Kidney capillary endothelial cell (primary cell): ENCODE measurements at regions not wholly inside any gene's neighbourhood (a gene's known extent, or its start where the extent isn't known, plus 50 kb on each side); places are given as distances from the start of the nearest gene placed in this dataset.
"Not testable (repeated sequence)": the region's sequence is repeated elsewhere in the genome, so short reads cannot be mapped to it uniquely, and the experiment has no call there.

Experiments used
- DNase-seq: peaks from one replicate; pipeline ENCODE4 v3.0.0-alpha.2; 2018; ENCODE audit warnings: low spot score

GRCh38 chr14:62521309-62521708, 523.9 kb downstream of the KCNH5 start:
- not testable (repeated sequence) for DNase-seq

- DNase-seq: no peak
Observed at GRCh38 chr14:62528296-62528695, 517.0 kb downstream of the KCNH5 start.

GRCh38 chr14:62532181-62532580, 513.1 kb downstream of the KCNH5 start:
- no peak for DNase-seq

GRCh38 chr14:62546862-62547474, 498.3 kb downstream of the KCNH5 start:
- no peak for DNase-seq

GRCh38 chr14:62557416-62557815, 487.8 kb downstream of the KCNH5 start:
- no peak for DNase-seq

GRCh38 chr14:62558451-62558850, 486.8 kb downstream of the KCNH5 start:
- DNase-seq: no peak

- DNase-seq: no peak
Observed at GRCh38 chr14:62585247-62585646, 460.0 kb downstream of the KCNH5 start.

GRCh38 chr14:62592877-62593276, 452.4 kb downstream of the KCNH5 start:
- DNase-seq: no peak

GRCh38 chr14:62597143-62597542, 448.1 kb downstream of the KCNH5 start:
- DNase-seq: no peak

GRCh38 chr14:62599616-62600385, 445.5 kb downstream of the KCNH5 start:
- DNase-seq: no peak

GRCh38 chr14:62602712-62603111, 442.5 kb downstream of the KCNH5 start:
- no peak for DNase-seq

- no peak for DNase-seq
Observed at GRCh38 chr14:62604524-62604923, 440.7 kb downstream of the KCNH5 start.

- DNase-seq: no peak
Observed at GRCh38 chr14:62614122-62614521, 431.1 kb downstream of the KCNH5 start.

- no peak for DNase-seq
Observed at GRCh38 chr14:62616668-62617067, 428.6 kb downstream of the KCNH5 start.

- DNase-seq: no peak
Observed at GRCh38 chr14:62626416-62626815, 418.8 kb downstream of the KCNH5 start.

- no peak for DNase-seq
Observed at GRCh38 chr14:62629176-62629725, 416.0 kb downstream of the KCNH5 start.

GRCh38 chr14:62631176-62631575, 414.1 kb downstream of the KCNH5 start:
- DNase-seq: no peak

GRCh38 chr14:62632771-62633170, 412.5 kb downstream of the KCNH5 start:
- DNase-seq: no peak

GRCh38 chr14:62645649-62646048, 399.6 kb downstream of the KCNH5 start:
- DNase-seq: no peak
